ENCODE measurements at regions not wholly inside any gene's neighbourhood (a gene's known extent, or its start where the extent isn't known, plus 50 kb on each side); places are given as distances from the start of the nearest gene placed in this dataset.

DNA sequence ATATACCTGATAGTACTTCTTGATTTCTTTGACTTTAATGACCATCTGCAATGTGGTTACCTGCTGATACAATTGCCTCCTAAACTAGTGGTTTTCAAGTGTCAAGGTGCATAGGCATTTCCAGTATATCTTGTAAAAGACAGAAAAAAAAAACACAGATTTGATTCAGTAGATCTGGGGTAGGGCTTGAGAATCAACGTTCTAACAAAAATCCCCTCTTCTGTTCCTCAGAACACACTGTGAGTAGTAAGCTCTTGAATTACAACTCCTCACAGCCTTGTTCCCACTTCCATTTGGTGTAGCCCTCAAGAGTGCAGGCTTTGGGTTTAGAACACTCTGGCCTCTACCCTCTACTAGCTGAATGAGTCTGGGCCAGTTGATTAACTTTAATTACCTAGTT, 78.0 kb upstream of the CTSC start:
- TF ChIP-seq, protein P1, sequence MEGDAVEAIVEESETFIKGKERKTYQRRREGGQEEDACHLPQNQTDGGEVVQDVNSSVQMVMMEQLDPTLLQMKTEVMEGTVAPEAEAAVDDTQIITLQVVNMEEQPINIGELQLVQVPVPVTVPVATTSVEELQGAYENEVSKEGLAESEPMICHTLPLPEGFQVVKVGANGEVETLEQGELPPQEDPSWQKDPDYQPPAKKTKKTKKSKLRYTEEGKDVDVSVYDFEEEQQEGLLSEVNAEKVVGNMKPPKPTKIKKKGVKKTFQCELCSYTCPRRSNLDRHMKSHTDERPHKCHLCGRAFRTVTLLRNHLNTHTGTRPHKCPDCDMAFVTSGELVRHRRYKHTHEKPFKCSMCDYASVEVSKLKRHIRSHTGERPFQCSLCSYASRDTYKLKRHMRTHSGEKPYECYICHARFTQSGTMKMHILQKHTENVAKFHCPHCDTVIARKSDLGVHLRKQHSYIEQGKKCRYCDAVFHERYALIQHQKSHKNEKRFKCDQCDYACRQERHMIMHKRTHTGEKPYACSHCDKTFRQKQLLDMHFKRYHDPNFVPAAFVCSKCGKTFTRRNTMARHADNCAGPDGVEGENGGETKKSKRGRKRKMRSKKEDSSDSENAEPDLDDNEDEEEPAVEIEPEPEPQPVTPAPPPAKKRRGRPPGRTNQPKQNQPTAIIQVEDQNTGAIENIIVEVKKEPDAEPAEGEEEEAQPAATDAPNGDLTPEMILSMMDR (IDR thresholded peaks at IDR 0.05), result no peak
- TF ChIP-seq POLR2AphosphoS5 (IDR thresholded peaks at IDR 0.05) (no peak), EP300 (IDR thresholded peaks at IDR 0.05) (no peak)
